PC-9 (cell line): ENCODE measurements at regions not wholly inside any gene's neighbourhood (a gene's known extent, or its start where the extent isn't known, plus 50 kb on each side); places are given as distances from the start of the nearest gene placed in this dataset.

Experiments
- CTCF ChIP-seq: fragments of 200-600 bp; sonication (generic); conservative IDR thresholded peaks from 2 replicates; pipeline ENCODE4 v1.6.1; 2017; ENCODE audit warnings: mixed run types, antibody characterized with exemption, mild to moderate bottlenecking, moderate library complexity
- EZH2 ChIP-seq: fragments of 200-600 bp; sonication (generic); IDR thresholded peaks from 2 replicates; pipeline ENCODE4 v1.8.0; 2017; ENCODE audit warnings: antibody characterized with exemption, low read depth

- no peak for TF ChIP-seq CTCF
- TF ChIP-seq EZH2, result no peak
These were observed 178.2 kb downstream of the AKR1D1 start for GRCh38 chr7:138254444-138254843.
